Smooth muscle cell (in vitro differentiated cells): ENCODE measurements at regions not wholly inside any gene's neighbourhood (a gene's known extent, or its start where the extent isn't known, plus 50 kb on each side); places are given as distances from the start of the nearest gene placed in this dataset.

Experiments used
- DNase-seq: peaks from one replicate; lab custom pipeline; 2025; ENCODE audit not compliant: unreplicated experiment; lab: John Stamatoyannopoulos, UW
- H2AFZ ChIP-seq: fragments of 200-600 bp; sonication (generic); 2 replicates; pipeline ENCODE4 v1.6.0; 2016; ENCODE audit warnings: antibody characterized with exemption, low read depth, mild to moderate bottlenecking
- H3F3A ChIP-seq: fragments of 200-600 bp; sonication (generic); 2 replicates; pipeline ENCODE4 v1.6.0; 2017; ENCODE audit warnings: antibody characterized with exemption, low read depth
- H3K27ac ChIP-seq: fragments of 200-600 bp; sonication (generic); 2 replicates; pipeline ENCODE4 v1.5.1; 2016; ENCODE audit warnings: low read depth, mild to moderate bottlenecking
- H3K27me3 ChIP-seq: fragments of 200-600 bp; sonication (generic); 2 replicates; pipeline ENCODE4 v1.6.1; 2016; ENCODE audit warnings: low read depth, mild to moderate bottlenecking
- H3K36me3 ChIP-seq: fragments of 200-600 bp; sonication (generic); 2 replicates; pipeline ENCODE4 v1.5.1; 2016; ENCODE audit warnings: low read depth
- H3K4me1 ChIP-seq: fragments of 200-600 bp; sonication (generic); 2 replicates; pipeline ENCODE4 v1.5.1; 2016; ENCODE audit warnings: low read depth
- H3K4me2 ChIP-seq: fragments of 200-600 bp; sonication (generic); 2 replicates; pipeline ENCODE4 v1.6.0; 2016; ENCODE audit warnings: mild to moderate bottlenecking
- H3K4me3 ChIP-seq: fragments of 200-600 bp; sonication (generic); 2 replicates; pipeline ENCODE4 v1.5.1; 2016; ENCODE audit warnings: mild to moderate bottlenecking
- H3K79me2 ChIP-seq: fragments of 200-600 bp; sonication (generic); 2 replicates; pipeline ENCODE4 v1.6.0; 2016; ENCODE audit warnings: low read depth, mild to moderate bottlenecking
- H3K9ac ChIP-seq: fragments of 200-600 bp; sonication (generic); 2 replicates; pipeline ENCODE4 v1.6.0; 2016; ENCODE audit warnings: low read depth
- H3K9me3 ChIP-seq: fragments of 200-600 bp; sonication (generic); replicated peaks from 2 replicates; pipeline ENCODE4 v1.5.1; 2016; ENCODE audit warnings: low read depth
- H4K20me1 ChIP-seq: fragments of 200-600 bp; sonication (generic); 2 replicates; pipeline ENCODE4 v1.6.0; 2016; ENCODE audit warnings: low read depth
- WGBS: methylation state at CpG from one replicate; pipeline ENCODE4 v1.1.7; 2016; ENCODE audit warnings: low lambda C conversion rate; 5-methylcytosine and 5-hydroxymethylcytosine counted together
- TF ChIP-seq, protein P1 (sequence below): fragments of 200-600 bp; sonication (generic); IDR thresholded peaks from 2 replicates; pipeline ENCODE4 v1.5.1; 2017; ENCODE audit warnings: borderline replicate concordance, mild to moderate bottlenecking, antibody characterized with exemption; ENCODE audit not compliant: insufficient read depth, poor library complexity, severe bottlenecking

- H3K4me1 ChIP-seq = peaks cover 9% of the 10 kb centered on the region
- no peak for DNase-seq
- H3K27me3 ChIP-seq = no peaks in the 10 kb centered on the region
- no peak overlapping the region for H3K4me3 ChIP-seq
- 36% methylated on average over 4 of the region's 4 CpGs for WGBS
- no peaks in the 10 kb centered on the region for H4K20me1 ChIP-seq
- no peaks in the 10 kb centered on the region for H3K9me3 ChIP-seq
- no peak overlapping the region for H3K27ac ChIP-seq
- H3K36me3 ChIP-seq = no peaks in the 10 kb centered on the region
- H3K4me2 ChIP-seq = no peak overlapping the region
- TF ChIP-seq, protein P1, sequence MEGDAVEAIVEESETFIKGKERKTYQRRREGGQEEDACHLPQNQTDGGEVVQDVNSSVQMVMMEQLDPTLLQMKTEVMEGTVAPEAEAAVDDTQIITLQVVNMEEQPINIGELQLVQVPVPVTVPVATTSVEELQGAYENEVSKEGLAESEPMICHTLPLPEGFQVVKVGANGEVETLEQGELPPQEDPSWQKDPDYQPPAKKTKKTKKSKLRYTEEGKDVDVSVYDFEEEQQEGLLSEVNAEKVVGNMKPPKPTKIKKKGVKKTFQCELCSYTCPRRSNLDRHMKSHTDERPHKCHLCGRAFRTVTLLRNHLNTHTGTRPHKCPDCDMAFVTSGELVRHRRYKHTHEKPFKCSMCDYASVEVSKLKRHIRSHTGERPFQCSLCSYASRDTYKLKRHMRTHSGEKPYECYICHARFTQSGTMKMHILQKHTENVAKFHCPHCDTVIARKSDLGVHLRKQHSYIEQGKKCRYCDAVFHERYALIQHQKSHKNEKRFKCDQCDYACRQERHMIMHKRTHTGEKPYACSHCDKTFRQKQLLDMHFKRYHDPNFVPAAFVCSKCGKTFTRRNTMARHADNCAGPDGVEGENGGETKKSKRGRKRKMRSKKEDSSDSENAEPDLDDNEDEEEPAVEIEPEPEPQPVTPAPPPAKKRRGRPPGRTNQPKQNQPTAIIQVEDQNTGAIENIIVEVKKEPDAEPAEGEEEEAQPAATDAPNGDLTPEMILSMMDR = no peak
- H3K9ac ChIP-seq = no peak overlapping the region
- no peaks in the 10 kb centered on the region for H3K79me2 ChIP-seq
- no peak overlapping the region for H2AFZ ChIP-seq
- no peaks in the 10 kb centered on the region for H3F3A ChIP-seq
Measured at GRCh38 chr2:216757532-216757931, 62.2 kb upstream of the IGFBP5 start.

DNA sequence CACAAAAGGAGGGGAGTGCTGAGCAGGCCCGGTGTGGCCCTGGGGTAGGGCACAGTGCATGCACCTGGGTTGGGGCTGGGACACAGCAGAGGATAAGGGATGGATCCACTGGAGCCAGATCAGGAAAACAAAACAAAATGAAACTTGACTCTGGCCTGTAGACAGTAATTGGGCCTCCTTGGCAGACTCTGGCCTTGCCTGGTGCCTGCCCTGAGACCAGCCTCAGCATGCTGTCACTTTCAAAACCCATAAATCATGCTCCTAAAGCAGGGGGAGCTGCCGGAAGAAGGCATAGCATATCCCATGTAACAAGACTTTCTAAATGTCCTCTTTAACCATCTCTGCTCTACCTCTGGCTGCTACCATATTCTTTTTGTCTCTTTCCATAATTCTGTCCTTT, 61.1 kb upstream of the IGFBP5 start:
- H3K27me3 ChIP-seq = no peaks in the 10 kb centered on the region
- DNase-seq = no peak
- H3K4me2 ChIP-seq = no peak overlapping the region
- no peaks in the 10 kb centered on the region for H3K36me3 ChIP-seq
- no peaks in the 10 kb centered on the region for H3K79me2 ChIP-seq
- peaks cover 9% of the 10 kb centered on the region for H3K4me1 ChIP-seq
- WGBS = 69% methylated on average over 2 of the region's 2 CpGs
- no peak overlapping the region for H2AFZ ChIP-seq
- no peak overlapping the region for H3K4me3 ChIP-seq
- H3K9me3 ChIP-seq = no peaks in the 10 kb centered on the region
- H4K20me1 ChIP-seq = no peaks in the 10 kb centered on the region
- H3K9ac ChIP-seq = no peak overlapping the region
- TF ChIP-seq, protein P1 = no peak
- no peaks in the 10 kb centered on the region for H3F3A ChIP-seq
- H3K27ac ChIP-seq = no peak overlapping the region

- Histone ChIP-seq H3F3A (no peaks in the 10 kb centered on the region), H3K4me2 (no peak overlapping the region), H3K79me2 (no peaks in the 10 kb centered on the region), H3K27ac (no peak overlapping the region), H3K4me3 (no peak overlapping the region), H3K36me3 (no peaks in the 10 kb centered on the region), H4K20me1 (no peaks in the 10 kb centered on the region), H2AFZ (no peak overlapping the region), H3K4me1 (peaks cover 9% of the 10 kb centered on the region), H3K9ac (no peak overlapping the region), H3K27me3 (no peaks in the 10 kb centered on the region), H3K9me3 (no peaks in the 10 kb centered on the region)
- TF ChIP-seq, protein P1 = no peak
- DNase-seq = no peak
- 81% methylated on average over 7 of the region's 7 CpGs for WGBS
Measured at GRCh38 chr2:216754812-216755211, 59.5 kb upstream of the IGFBP5 start.

DNA sequence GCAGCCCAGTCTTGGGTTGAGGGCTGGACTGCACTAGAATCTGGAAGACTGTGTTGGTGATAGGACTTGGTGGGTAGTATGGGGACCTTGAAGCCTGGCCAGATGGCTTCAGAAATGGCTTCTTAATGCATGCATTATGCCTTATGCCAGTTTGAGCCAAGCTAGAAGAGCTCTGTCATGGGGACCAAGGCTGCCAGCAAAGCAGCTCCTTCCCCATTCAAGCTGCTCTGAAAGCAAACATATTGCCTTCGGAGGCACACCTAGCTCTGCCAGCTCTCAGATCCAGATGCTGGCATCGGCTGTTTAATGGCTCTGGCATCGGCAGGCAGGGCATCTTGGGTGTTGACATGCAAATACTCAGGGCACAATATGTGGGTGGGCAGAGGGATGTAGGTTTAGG, 59.0 kb upstream of the IGFBP5 start:
- H3K27ac ChIP-seq = no peak overlapping the region
- H3K4me1 ChIP-seq = peaks cover 9% of the 10 kb centered on the region
- WGBS = 93% methylated on average over 3 of the region's 3 CpGs
- TF ChIP-seq, protein P1 = no peak
- DNase-seq = no peak
- H3K36me3 ChIP-seq = no peaks in the 10 kb centered on the region
- H3K27me3 ChIP-seq = no peaks in the 10 kb centered on the region
- H2AFZ ChIP-seq = no peak overlapping the region
- H3K4me3 ChIP-seq = no peak overlapping the region
- no peaks in the 10 kb centered on the region for H3F3A ChIP-seq
- H3K9ac ChIP-seq = no peak overlapping the region
- no peaks in the 10 kb centered on the region for H3K79me2 ChIP-seq
- no peaks in the 10 kb centered on the region for H4K20me1 ChIP-seq
- H3K9me3 ChIP-seq = no peaks in the 10 kb centered on the region
- no peak overlapping the region for H3K4me2 ChIP-seq
